ENCODE measurements at regions not wholly inside any gene's neighbourhood (a gene's known extent, or its start where the extent isn't known, plus 50 kb on each side); places are given as distances from the start of the nearest gene placed in this dataset.

- DNase-seq = no peak
- no peak overlapping the region for H3K27ac ChIP-seq (ENCODE audit: low read depth in 1 of 2, low read length in 2 of 2)
- no peaks in the 10 kb centered on the region for H3K9me3 ChIP-seq (replicated peaks in 1 of 2; ENCODE audit: control insufficient read depth in 1 of 2, insufficient read depth in 1 of 2, low read length in 2 of 2)
- H4K20me1 ChIP-seq (ENCODE audit: insufficient read depth, low read length) = no peaks in the 10 kb centered on the region
- Mint-ChIP-seq H3K27me3 (ENCODE audit: low read depth in 3 of 3) (peaks cover 0 to 1% (median 1%) of the 10 kb centered on the region in 3 donors), H3K9me3 (peaks cover 0 to 7% (median 0%) of the 10 kb centered on the region in 7 donors), H3K36me3 (no peaks in the 10 kb centered on the region), H3K4me1 (peaks cover 7% of the 10 kb centered on the region), H3K27ac (no peak overlapping the region), H3K4me3 (no peak overlapping the region)
- H3K4me3 ChIP-seq (replicated peaks in 1 of 3; ENCODE audit: low read depth in 2 of 3, low read length in 3 of 3) = no peak overlapping the region
- WGBS (ENCODE audit: insufficient coverage) = 89% methylated on average over 4 of the region's 4 CpGs
- intact Hi-C loops (cut with micrococcal nuclease) = no loop called here
- H3K79me2 ChIP-seq (ENCODE audit: insufficient read depth, low read length) = no peaks in the 10 kb centered on the region
- no peaks in the 10 kb centered on the region for H3K36me3 ChIP-seq (replicated peaks in 1 of 2; ENCODE audit: control insufficient read depth in 1 of 2, insufficient read depth in 2 of 2, low read length in 2 of 2)
- no peaks in the 10 kb centered on the region for H3K27me3 ChIP-seq (ENCODE audit: control insufficient read depth in 2 of 2, insufficient read depth in 2 of 2, low read length in 2 of 2)
- no peak for TF ChIP-seq CTCF (IDR thresholded peaks at IDR 0.05)
- H3K9ac ChIP-seq (ENCODE audit: insufficient read depth, low read length, poor library complexity, severe bottlenecking) = no peak overlapping the region
- no peak overlapping the region for H2AFZ ChIP-seq (ENCODE audit: insufficient read depth, low read depth, low read length, poor library complexity, severe bottlenecking)
- H3K4me2 ChIP-seq (replicated peaks; ENCODE audit: extremely low read depth, low read length, poor library complexity, severe bottlenecking) = no peak overlapping the region
- no peaks in the 10 kb centered on the region for H3K4me1 ChIP-seq (ENCODE audit: control insufficient read depth in 1 of 2, insufficient read depth in 2 of 2, low read length in 2 of 2)
These were observed 75.4 kb upstream of the ELMO1 start for GRCh38 chr7:37524056-37524455.

GRCh38 chr7:37524797-37525196, 76.1 kb upstream of the ELMO1 start:
- 92% methylated on average over 2 of the region's 2 CpGs for WGBS (ENCODE audit: insufficient coverage)
- no peak overlapping the region for H3K27ac ChIP-seq (ENCODE audit: low read depth in 1 of 2, low read length in 2 of 2)
- H3K27me3 Mint-ChIP-seq (ENCODE audit: low read depth in 3 of 3) = peaks cover 0 to 1% (median 1%) of the 10 kb centered on the region in 3 donors
- no peak for TF ChIP-seq CTCF (IDR thresholded peaks at IDR 0.05)
- no peaks in the 10 kb centered on the region for H3K36me3 Mint-ChIP-seq
- H3K9ac ChIP-seq (ENCODE audit: insufficient read depth, low read length, poor library complexity, severe bottlenecking) = no peak overlapping the region
- no peaks in the 10 kb centered on the region for H3K79me2 ChIP-seq (ENCODE audit: insufficient read depth, low read length)
- no peaks in the 10 kb centered on the region for H4K20me1 ChIP-seq (ENCODE audit: insufficient read depth, low read length)
- no peak overlapping the region for H3K4me3 Mint-ChIP-seq
- H3K27ac Mint-ChIP-seq = no peak overlapping the region
- H3K9me3 Mint-ChIP-seq = peaks cover 0 to 7% (median 0%) of the 10 kb centered on the region in 7 donors
- H3K9me3 ChIP-seq (replicated peaks in 1 of 2; ENCODE audit: control insufficient read depth in 1 of 2, insufficient read depth in 1 of 2, low read length in 2 of 2) = no peaks in the 10 kb centered on the region
- no peak overlapping the region for H3K4me3 ChIP-seq (replicated peaks in 1 of 3; ENCODE audit: low read depth in 2 of 3, low read length in 3 of 3)
- intact Hi-C loops (cut with micrococcal nuclease) = no loop called here
- H3K4me1 ChIP-seq (ENCODE audit: control insufficient read depth in 1 of 2, insufficient read depth in 2 of 2, low read length in 2 of 2) = no peaks in the 10 kb centered on the region
- peaks cover 7% of the 10 kb centered on the region for H3K4me1 Mint-ChIP-seq
- H3K4me2 ChIP-seq (replicated peaks; ENCODE audit: extremely low read depth, low read length, poor library complexity, severe bottlenecking) = no peak overlapping the region
- H2AFZ ChIP-seq (ENCODE audit: insufficient read depth, low read depth, low read length, poor library complexity, severe bottlenecking) = no peak overlapping the region
- DNase-seq = no peak
- H3K36me3 ChIP-seq (replicated peaks in 1 of 2; ENCODE audit: control insufficient read depth in 1 of 2, insufficient read depth in 2 of 2, low read length in 2 of 2) = no peaks in the 10 kb centered on the region
- no peaks in the 10 kb centered on the region for H3K27me3 ChIP-seq (ENCODE audit: control insufficient read depth in 2 of 2, insufficient read depth in 2 of 2, low read length in 2 of 2)
